SK-N-SH (cell line): ENCODE measurements at regions not wholly inside any gene's neighbourhood (a gene's known extent, or its start where the extent isn't known, plus 50 kb on each side); places are given as distances from the start of the nearest gene placed in this dataset.

ENCODE experiments used
- CTCF ChIA-PET: fragments of 300-600, 350-600 bp; formaldehyde crosslinking; extraction: SDS; loops from one replicate; lab custom pipeline; 2021; lab: Yijun Ruan, JAX
- POLR2A ChIA-PET: fragments of 350-600 bp; sonication (Branson Sonifier 250); formaldehyde crosslinking; extraction: SDS; loops from one replicate; lab custom pipeline; 2020; ENCODE audit warnings: antibody characterized with exemption, inconsistent platforms; lab: Yijun Ruan, JAX
- DNase-seq: peaks from one replicate; pipeline ENCODE4 v3.0.0; 2012
- H2AFZ ChIP-seq: fragments of 200-600 bp; sonication (generic); 2 replicates; pipeline ENCODE4 v1.8.1; 2016; ENCODE audit warnings: antibody characterized with exemption, mild to moderate bottlenecking, low read depth
- H3F3A ChIP-seq: fragments of 200-600 bp; sonication (generic); replicated peaks from 2 replicates; pipeline ENCODE3; 2016; ENCODE audit warnings: antibody characterized with exemption, mild to moderate bottlenecking; ENCODE audit not compliant: insufficient read depth
- H3K27ac ChIP-seq, 2 experiments: fragments of 200-500 bp in 1 of 2; fragments of 200-600 bp in 1 of 2; sonication (Bioruptor generic) in 1 of 2; sonication (generic), shearing (Covaris generic) in 1 of 2; 2 replicates each; pipeline versions ENCODE4 v1.5.1 to v1.6.1; 2014 to 2016; ENCODE audit warnings: low read depth in 2 of 2, inconsistent platforms in 1 of 2, low read length in 1 of 2, mild to moderate bottlenecking in 1 of 2, mixed read lengths in 1 of 2
- H3K27me3 ChIP-seq: fragments of 200-600 bp; sonication (generic), shearing (Covaris generic); 2 replicates; pipeline ENCODE4 v1.6.1; 2016; ENCODE audit warnings: mixed run types; ENCODE audit not compliant: insufficient read depth
- H3K36me3 ChIP-seq, 2 experiments: fragments of 200-500 bp in 1 of 2; fragments of 200-600 bp in 1 of 2; sonication (Bioruptor generic) in 1 of 2; sonication (generic) in 1 of 2; replicated peaks in 1 of 2; 2 replicates each; pipeline versions ENCODE3 to v1.5.1; 2014 to 2016; ENCODE audit warnings: low read length in 1 of 2, mild to moderate bottlenecking in 1 of 2; ENCODE audit not compliant: insufficient read depth in 2 of 2, control insufficient read depth in 1 of 2
- H3K4me1 ChIP-seq, 2 experiments: fragments of 200-500 bp in 1 of 2; fragments of 200-600 bp in 1 of 2; sonication (Bioruptor generic) in 1 of 2; sonication (generic), shearing (Covaris generic) in 1 of 2; 2 replicates each; pipeline versions ENCODE4 v1.5.1 to v1.6.1; 2014 to 2016; ENCODE audit warnings: low read depth in 1 of 2, low read length in 1 of 2, mixed run types in 1 of 2; ENCODE audit not compliant: insufficient read depth in 2 of 2, control insufficient read depth in 1 of 2
- H3K4me2 ChIP-seq: fragments of 200-600 bp; sonication (generic), shearing (Covaris generic); 2 replicates; pipeline ENCODE4 v1.6.1; 2017; ENCODE audit warnings: mixed run types
- H3K4me3 ChIP-seq, 2 experiments: fragments of 200-500 bp in 1 of 2; fragments of 200-600 bp in 1 of 2; sonication (Bioruptor generic) in 1 of 2; sonication (generic), shearing (Covaris generic) in 1 of 2; 2 replicates each; pipeline versions ENCODE4 v1.5.1 to v1.8.1; 2014 to 2016; ENCODE audit warnings: low read depth in 2 of 2, inconsistent platforms in 1 of 2, low read length in 1 of 2, mild to moderate bottlenecking in 1 of 2, mixed read lengths in 1 of 2, moderate library complexity in 1 of 2
- H3K79me2 ChIP-seq: fragments of 200-600 bp; sonication (generic); 2 replicates; pipeline ENCODE4 v1.8.1; 2017; ENCODE audit warnings: mild to moderate bottlenecking; ENCODE audit not compliant: insufficient read depth
- H3K9ac ChIP-seq: fragments of 200-600 bp; sonication (generic); 2 replicates; pipeline ENCODE4 v1.6.1; 2017; ENCODE audit warnings: mixed run types
- H3K9me2 ChIP-seq: fragments of 200-600 bp; sonication (generic); 2 replicates; pipeline ENCODE4 v1.6.1; 2017; ENCODE audit warnings: mixed run types
- H3K9me3 ChIP-seq: fragments of 200-600 bp; sonication (generic); 2 replicates; pipeline ENCODE4 v1.6.1; 2017; ENCODE audit warnings: mixed run types, mild to moderate bottlenecking, moderate library complexity
- H4K20me1 ChIP-seq: fragments of 200-600 bp; sonication (generic); 2 replicates; pipeline ENCODE4 v1.6.1; 2017; ENCODE audit warnings: mild to moderate bottlenecking, mixed run types; ENCODE audit not compliant: insufficient read depth
- EP300 ChIP-seq, 2 experiments: IDR thresholded peaks; 2 replicates each; pipeline versions ENCODE4 v1.4.0 to v1.6.1; 2012; ENCODE audit warnings: borderline replicate concordance in 1 of 2, low read depth in 1 of 2, low read length in 1 of 2
- EZH2phosphoT487 ChIP-seq: fragments of 200-600 bp; sonication (generic); IDR thresholded peaks from 2 replicates; pipeline ENCODE4 v1.6.1; 2017; ENCODE audit warnings: low read depth, mixed run types, mild to moderate bottlenecking, antibody characterized with exemption, moderate library complexity, borderline replicate concordance
- FOXJ3 ChIP-seq: sonication (generic); formaldehyde crosslinking; IDR thresholded peaks from 2 replicates; pipeline ENCODE4 v1.5.1; 2020; ENCODE audit warnings: mild to moderate bottlenecking, missing genetic modification reagents
- FOXM1 ChIP-seq: IDR thresholded peaks from 2 replicates; pipeline ENCODE4 v1.4.0; 2012; ENCODE audit warnings: low read depth, mild to moderate bottlenecking
- GATA2 ChIP-seq: sonication (generic); formaldehyde crosslinking; IDR thresholded peaks from 2 replicates; pipeline ENCODE4 v1.5.0; 2020; ENCODE audit warnings: mild to moderate bottlenecking, missing genetic modification reagents
- MEF2A ChIP-seq: IDR thresholded peaks from 2 replicates; pipeline ENCODE4 v1.4.0; 2012; ENCODE audit warnings: low read depth, borderline replicate concordance
- MXI1 ChIP-seq: IDR thresholded peaks from 2 replicates; pipeline ENCODE4 v1.6.1; 2012; ENCODE audit warnings: mild to moderate bottlenecking, low read depth, low read length, improper control_type of control experiment
- NFIC ChIP-seq: IDR thresholded peaks from 2 replicates; pipeline ENCODE4 v1.4.0; 2012; ENCODE audit warnings: borderline replicate concordance
- NRF1 ChIP-seq: IDR thresholded peaks from 2 replicates; pipeline ENCODE4 v1.6.1; 2012; ENCODE audit warnings: low read depth, mild to moderate bottlenecking, low read length
- POLR2AphosphoS5 ChIP-seq: IDR thresholded peaks from 2 replicates; pipeline ENCODE4 v1.6.1; 2012; ENCODE audit warnings: low read depth, low read length
- RAD21 ChIP-seq: IDR thresholded peaks from 2 replicates; pipeline ENCODE4 v1.6.1; 2012; ENCODE audit warnings: mild to moderate bottlenecking, low read length
- RCOR1 ChIP-seq: fragments of 150-350 bp; IDR thresholded peaks from 2 replicates; pipeline ENCODE4 v1.6.1; 2017; ENCODE audit warnings: antibody characterized with exemption, low read length
- RXRA ChIP-seq: IDR thresholded peaks from 2 replicates; pipeline ENCODE4 v1.4.0; 2012; ENCODE audit warnings: low read depth, mild to moderate bottlenecking, borderline replicate concordance
- SMC3 ChIP-seq: IDR thresholded peaks from 2 replicates; pipeline ENCODE4 v1.6.1; 2012; ENCODE audit warnings: low read depth, low read length, improper control_type of control experiment
- TAF1 ChIP-seq: IDR thresholded peaks from 2 replicates; pipeline ENCODE4 v1.6.1; 2012; ENCODE audit warnings: low read depth, mild to moderate bottlenecking, low read length, moderate library complexity, borderline replicate concordance
- TCF12 ChIP-seq: IDR thresholded peaks from 2 replicates; pipeline ENCODE4 v1.4.0; 2012
- YY1 ChIP-seq: IDR thresholded peaks from 2 replicates; pipeline ENCODE4 v1.4.0; 2012; ENCODE audit warnings: low read depth, mild to moderate bottlenecking
- WGBS: methylation state at CpG from one replicate; pipeline ENCODE4 v1.1.6; 2017; ENCODE audit warnings: low lambda C conversion rate; 5-methylcytosine and 5-hydroxymethylcytosine counted together
- TF ChIP-seq, protein P1 (sequence below): IDR thresholded peaks from 2 replicates; pipeline ENCODE4; 2012
- TF ChIP-seq, protein P2 (sequence below): fragments of 150-350 bp; IDR thresholded peaks from 2 replicates; pipeline ENCODE4 v1.6.1; 2016; ENCODE audit warnings: mild to moderate bottlenecking, low read depth, low read length
- TF ChIP-seq, protein P3 (sequence below): fragments of 200-600 bp; sonication (generic); IDR thresholded peaks from 2 replicates; pipeline ENCODE4 v1.6.1; 2017; ENCODE audit warnings: antibody characterized with exemption, mild to moderate bottlenecking, moderate library complexity
- TF ChIP-seq, protein P4 (sequence below): IDR thresholded peaks from 2 replicates; pipeline ENCODE4 v1.4.0; 2012; ENCODE audit warnings: low read depth, borderline replicate concordance
- TF ChIP-seq, protein P5 (sequence below): IDR thresholded peaks from 2 replicates; pipeline ENCODE4 v1.4.0; 2012; ENCODE audit warnings: low read depth, borderline replicate concordance

DNA sequence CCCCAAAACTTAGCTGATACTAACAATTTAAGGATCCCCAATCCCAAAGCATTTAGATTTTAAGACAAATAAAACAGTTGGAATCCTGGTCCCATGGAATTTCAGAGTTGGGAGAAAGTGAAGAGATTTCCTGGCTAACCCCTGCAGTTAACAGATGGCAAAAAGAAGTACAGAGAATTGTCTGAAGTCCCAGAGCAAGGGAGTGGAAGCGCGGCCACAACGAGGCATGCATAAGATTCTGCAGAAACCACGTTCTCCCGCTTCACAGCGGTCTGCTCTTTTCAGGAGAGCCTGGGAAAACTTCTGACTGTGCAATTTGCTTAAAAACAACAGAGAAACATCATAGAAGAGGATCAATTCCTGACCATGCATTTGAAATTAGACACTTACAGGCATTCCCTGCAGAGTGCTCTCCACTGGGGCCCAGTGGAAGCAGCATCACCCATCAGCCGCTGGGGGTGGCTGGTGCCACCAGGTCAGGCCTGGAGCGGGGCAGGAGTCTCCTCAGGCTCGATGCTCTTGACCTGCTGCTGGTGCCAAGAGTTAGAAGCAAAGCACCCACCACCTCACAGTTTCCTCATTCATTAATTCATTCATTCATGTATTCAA, 226.7 kb upstream of the POU3F1 start:
- CTCF ChIA-PET = no interaction called here
- 8% methylated on average over 8 of the region's 9 CpGs for WGBS
- no peaks in the 10 kb centered on the region for H3F3A ChIP-seq

DNA sequence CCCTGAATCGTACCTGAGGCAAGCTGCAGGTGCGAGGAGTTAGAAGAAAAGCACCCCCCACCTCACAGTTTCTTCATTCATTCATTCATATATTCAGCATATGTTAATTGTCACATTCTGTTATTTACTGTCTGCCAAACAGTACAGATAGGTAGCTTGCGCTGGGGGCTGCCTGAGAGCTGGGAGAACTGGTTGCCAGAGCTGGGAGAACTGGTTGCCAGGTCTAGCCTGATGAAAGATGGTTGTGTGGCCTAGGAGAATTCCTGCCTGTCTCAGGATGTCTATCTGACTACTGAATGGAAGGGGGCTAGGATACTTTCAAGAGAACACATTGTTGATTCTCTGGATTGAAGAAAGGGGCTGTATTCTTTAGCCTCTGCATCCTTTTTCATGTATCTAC, 225.9 kb upstream of the POU3F1 start:
- Histone ChIP-seq H3K4me2 (no peak overlapping the region), H3K36me3 (no peaks in the 10 kb centered on the region), H3K4me3 (no peak overlapping the region), H3K9me3 (no peaks in the 10 kb centered on the region), H4K20me1 (no peaks in the 10 kb centered on the region), H3K9me2 (no peaks in the 10 kb centered on the region), H3K79me2 (no peaks in the 10 kb centered on the region), H2AFZ (no peak overlapping the region), H3F3A (no peaks in the 10 kb centered on the region), H3K9ac (no peak overlapping the region), H3K27me3 (peaks cover 51% of the 10 kb centered on the region; the same call in 1 of the 2 replicates), H3K4me1 (no peaks in the 10 kb centered on the region), H3K27ac (no peak overlapping the region)
- 9% methylated on average over 3 of the region's 3 CpGs for WGBS
- no peak for DNase-seq
- CTCF ChIA-PET = interaction anchor here (0.8 kb wide), 1 partner anchor 15 kb away, joined by 3 read pairs; no protein-coding TSS in a partner anchor
- POLR2A ChIA-PET = no interaction called here
- no peak for TF ChIP-seq EP300 (IDR thresholded peaks at IDR 0.05; ENCODE audit: borderline replicate concordance in 1 of 2, low read depth in 1 of 2, low read length in 1 of 2)
- TF ChIP-seq YY1 = no peak
- no peak for TF ChIP-seq FOXM1
- TF ChIP-seq NFIC = no peak
- TF ChIP-seq POLR2AphosphoS5 = no peak
- TF ChIP-seq, protein P1, sequence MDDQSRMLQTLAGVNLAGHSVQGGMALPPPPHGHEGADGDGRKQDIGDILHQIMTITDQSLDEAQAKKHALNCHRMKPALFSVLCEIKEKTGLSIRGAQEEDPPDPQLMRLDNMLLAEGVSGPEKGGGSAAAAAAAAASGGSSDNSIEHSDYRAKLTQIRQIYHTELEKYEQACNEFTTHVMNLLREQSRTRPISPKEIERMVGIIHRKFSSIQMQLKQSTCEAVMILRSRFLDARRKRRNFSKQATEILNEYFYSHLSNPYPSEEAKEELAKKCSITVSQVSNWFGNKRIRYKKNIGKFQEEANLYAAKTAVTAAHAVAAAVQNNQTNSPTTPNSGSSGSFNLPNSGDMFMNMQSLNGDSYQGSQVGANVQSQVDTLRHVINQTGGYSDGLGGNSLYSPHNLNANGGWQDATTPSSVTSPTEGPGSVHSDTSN = no peak
- TF ChIP-seq TCF12 = no peak
- TF ChIP-seq, protein P2, sequence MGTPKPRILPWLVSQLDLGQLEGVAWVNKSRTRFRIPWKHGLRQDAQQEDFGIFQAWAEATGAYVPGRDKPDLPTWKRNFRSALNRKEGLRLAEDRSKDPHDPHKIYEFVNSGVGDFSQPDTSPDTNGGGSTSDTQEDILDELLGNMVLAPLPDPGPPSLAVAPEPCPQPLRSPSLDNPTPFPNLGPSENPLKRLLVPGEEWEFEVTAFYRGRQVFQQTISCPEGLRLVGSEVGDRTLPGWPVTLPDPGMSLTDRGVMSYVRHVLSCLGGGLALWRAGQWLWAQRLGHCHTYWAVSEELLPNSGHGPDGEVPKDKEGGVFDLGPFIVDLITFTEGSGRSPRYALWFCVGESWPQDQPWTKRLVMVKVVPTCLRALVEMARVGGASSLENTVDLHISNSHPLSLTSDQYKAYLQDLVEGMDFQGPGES = no peak
- TF ChIP-seq RXRA = no peak
- no peak for TF ChIP-seq EZH2phosphoT487

More for the DNA sequence above, 226.7 kb upstream of the POU3F1 start:
- Histone ChIP-seq H4K20me1 (no peaks in the 10 kb centered on the region), H3K9me3 (no peaks in the 10 kb centered on the region), H3K9me2 (no peaks in the 10 kb centered on the region), H3K4me1 (no peaks in the 10 kb centered on the region), H3K4me3 (no peak overlapping the region), H3K27ac (no peak overlapping the region), H3K36me3 (no peaks in the 10 kb centered on the region), H3K9ac (no peak overlapping the region), H3K79me2 (no peaks in the 10 kb centered on the region), H3K27me3 (peaks cover 51% of the 10 kb centered on the region; the same call in 1 of the 2 replicates), H3K4me2 (no peak overlapping the region), H2AFZ (no peak overlapping the region)
- no peak for DNase-seq
- TF ChIP-seq, protein P3, sequence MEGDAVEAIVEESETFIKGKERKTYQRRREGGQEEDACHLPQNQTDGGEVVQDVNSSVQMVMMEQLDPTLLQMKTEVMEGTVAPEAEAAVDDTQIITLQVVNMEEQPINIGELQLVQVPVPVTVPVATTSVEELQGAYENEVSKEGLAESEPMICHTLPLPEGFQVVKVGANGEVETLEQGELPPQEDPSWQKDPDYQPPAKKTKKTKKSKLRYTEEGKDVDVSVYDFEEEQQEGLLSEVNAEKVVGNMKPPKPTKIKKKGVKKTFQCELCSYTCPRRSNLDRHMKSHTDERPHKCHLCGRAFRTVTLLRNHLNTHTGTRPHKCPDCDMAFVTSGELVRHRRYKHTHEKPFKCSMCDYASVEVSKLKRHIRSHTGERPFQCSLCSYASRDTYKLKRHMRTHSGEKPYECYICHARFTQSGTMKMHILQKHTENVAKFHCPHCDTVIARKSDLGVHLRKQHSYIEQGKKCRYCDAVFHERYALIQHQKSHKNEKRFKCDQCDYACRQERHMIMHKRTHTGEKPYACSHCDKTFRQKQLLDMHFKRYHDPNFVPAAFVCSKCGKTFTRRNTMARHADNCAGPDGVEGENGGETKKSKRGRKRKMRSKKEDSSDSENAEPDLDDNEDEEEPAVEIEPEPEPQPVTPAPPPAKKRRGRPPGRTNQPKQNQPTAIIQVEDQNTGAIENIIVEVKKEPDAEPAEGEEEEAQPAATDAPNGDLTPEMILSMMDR = no peak
- TF ChIP-seq SMC3 (no peak), TAF1 (no peak), RAD21 (no peak), NRF1 (no peak), MEF2A (no peak), RCOR1 (no peak), FOXJ3 (CRISPR knock-in tag) (no peak), YY1 (no peak), EP300 (IDR thresholded peaks at IDR 0.05; ENCODE audit: borderline replicate concordance in 1 of 2, low read depth in 1 of 2, low read length in 1 of 2) (no peak), GATA2 (CRISPR knock-in tag) (no peak), MXI1 (no peak)
- TF ChIP-seq, protein P4, sequence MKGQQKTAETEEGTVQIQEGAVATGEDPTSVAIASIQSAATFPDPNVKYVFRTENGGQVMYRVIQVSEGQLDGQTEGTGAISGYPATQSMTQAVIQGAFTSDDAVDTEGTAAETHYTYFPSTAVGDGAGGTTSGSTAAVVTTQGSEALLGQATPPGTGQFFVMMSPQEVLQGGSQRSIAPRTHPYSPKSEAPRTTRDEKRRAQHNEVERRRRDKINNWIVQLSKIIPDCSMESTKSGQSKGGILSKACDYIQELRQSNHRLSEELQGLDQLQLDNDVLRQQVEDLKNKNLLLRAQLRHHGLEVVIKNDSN = no peak
- TF ChIP-seq, protein P5, sequence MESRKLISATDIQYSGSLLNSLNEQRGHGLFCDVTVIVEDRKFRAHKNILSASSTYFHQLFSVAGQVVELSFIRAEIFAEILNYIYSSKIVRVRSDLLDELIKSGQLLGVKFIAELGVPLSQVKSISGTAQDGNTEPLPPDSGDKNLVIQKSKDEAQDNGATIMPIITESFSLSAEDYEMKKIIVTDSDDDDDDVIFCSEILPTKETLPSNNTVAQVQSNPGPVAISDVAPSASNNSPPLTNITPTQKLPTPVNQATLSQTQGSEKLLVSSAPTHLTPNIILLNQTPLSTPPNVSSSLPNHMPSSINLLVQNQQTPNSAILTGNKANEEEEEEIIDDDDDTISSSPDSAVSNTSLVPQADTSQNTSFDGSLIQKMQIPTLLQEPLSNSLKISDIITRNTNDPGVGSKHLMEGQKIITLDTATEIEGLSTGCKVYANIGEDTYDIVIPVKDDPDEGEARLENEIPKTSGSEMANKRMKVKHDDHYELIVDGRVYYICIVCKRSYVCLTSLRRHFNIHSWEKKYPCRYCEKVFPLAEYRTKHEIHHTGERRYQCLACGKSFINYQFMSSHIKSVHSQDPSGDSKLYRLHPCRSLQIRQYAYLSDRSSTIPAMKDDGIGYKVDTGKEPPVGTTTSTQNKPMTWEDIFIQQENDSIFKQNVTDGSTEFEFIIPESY = no peak
- POLR2A ChIA-PET = no interaction called here
